Natural killer cell (primary cell): ENCODE measurements at regions not wholly inside any gene's neighbourhood (a gene's known extent, or its start where the extent isn't known, plus 50 kb on each side); places are given as distances from the start of the nearest gene placed in this dataset.

Experiments
- ATAC-seq, 3 donors: fragments of 150-1000 bp in 2 of 3; fragments of 200-7000 bp in 1 of 3; cut with Tn5 transposase; 1 replicate in 1 of 3; 2 replicates in 2 of 3; pipeline ENCODE4 v1.10.0; 2021; ENCODE audit warnings: mild to moderate bottlenecking in 2 of 3, moderate library complexity in 2 of 3
- DNase-seq, 2 donors: peaks; one replicate each; pipeline versions ENCODE4 v3.0.0 to v3.0.0-alpha.2; 2013 to 2021; ENCODE audit warnings: mixed read lengths in 1 of 2
- H3K27ac ChIP-seq: one replicate; pipeline ENCODE4 v1.5.1; 2013; ENCODE audit warnings: mild to moderate bottlenecking, low read length
- H3K27me3 ChIP-seq: one replicate; pipeline ENCODE4 v1.6.1; 2013; ENCODE audit warnings: low read length; ENCODE audit not compliant: control insufficient read depth, insufficient read depth
- H3K36me3 ChIP-seq: one replicate; pipeline ENCODE4 v1.6.1; 2013; ENCODE audit warnings: low read length; ENCODE audit not compliant: control insufficient read depth, insufficient read depth
- H3K4me1 ChIP-seq: one replicate; pipeline ENCODE4 v1.6.1; 2013; ENCODE audit warnings: low read length; ENCODE audit not compliant: control insufficient read depth, insufficient read depth
- H3K4me3 ChIP-seq: one replicate; pipeline ENCODE4 v1.5.1; 2013; ENCODE audit warnings: low read length
- H3K9me3 ChIP-seq: one replicate; pipeline ENCODE4 v1.6.1; 2013; ENCODE audit warnings: low read length; ENCODE audit not compliant: control insufficient read depth, insufficient read depth
- H3K27ac Mint-ChIP-seq, 2 donors: one replicate each; pipeline ENCODE4 v1.8.0; 2022; ENCODE audit warnings: mild to moderate bottlenecking in 2 of 2, mixed read lengths in 2 of 2, moderate library complexity in 1 of 2
- H3K27me3 Mint-ChIP-seq, 2 donors: one replicate each; pipeline ENCODE4 v1.8.0; 2022; ENCODE audit warnings: low read depth in 2 of 2, mixed read lengths in 2 of 2
- H3K36me3 Mint-ChIP-seq: one replicate; pipeline ENCODE4 v1.8.0; 2022; ENCODE audit warnings: mixed read lengths
- H3K4me1 Mint-ChIP-seq, 2 donors: one replicate each; pipeline ENCODE4 v1.8.0; 2022; ENCODE audit warnings: mixed read lengths in 2 of 2
- H3K4me3 Mint-ChIP-seq: one replicate; pipeline ENCODE4 v1.8.0; 2022; ENCODE audit warnings: mild to moderate bottlenecking, moderate library complexity, mixed read lengths
- H3K9me3 Mint-ChIP-seq, 2 donors: one replicate each; pipeline ENCODE4 v1.8.0; 2022; ENCODE audit warnings: mixed read lengths in 2 of 2
- WGBS: methylation state at CpG from one replicate; pipeline ENCODE4 v1.1.7; 2013; ENCODE audit warnings: missing lambda C conversion rate; ENCODE audit not compliant: insufficient coverage; 5-methylcytosine and 5-hydroxymethylcytosine counted together
- intact Hi-C: fragments of 100-400 bp; cut with micrococcal nuclease; formaldehyde crosslinking; loops from one replicate; pipeline ENCODE4 v1.14.2; 2022
- TF ChIP-seq, protein P1 (sequence below): fragments of 200-600 bp; IDR thresholded peaks from one replicate; pipeline ENCODE4 v1.8.0; 2022; ENCODE audit warnings: antibody characterized with exemption

DNA sequence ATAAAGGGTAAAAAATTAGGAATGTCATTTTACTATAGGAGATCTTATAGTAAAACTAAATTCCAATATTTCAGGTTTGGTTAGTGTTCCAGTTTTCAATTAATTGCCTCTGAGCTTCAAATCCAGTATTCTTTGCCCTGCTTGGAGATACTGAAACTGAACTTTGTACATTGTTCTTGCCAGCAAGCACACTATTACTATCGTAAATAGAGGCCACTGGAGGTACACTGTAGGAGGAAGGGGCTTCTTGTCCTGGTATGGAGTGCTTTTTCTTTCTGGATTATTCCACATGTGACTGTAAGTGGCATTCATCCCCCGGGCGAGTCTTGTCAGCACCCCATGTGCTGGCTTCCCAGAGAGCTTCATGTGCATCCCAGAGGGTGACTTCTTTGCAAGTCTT, 234.7 kb upstream of the PTPRZ1 start:
- H3K36me3 Mint-ChIP-seq: no peaks in the 10 kb centered on the region
- H3K36me3 ChIP-seq: no peaks in the 10 kb centered on the region
- no peak overlapping the region for H3K4me3 Mint-ChIP-seq
- H3K27me3 ChIP-seq: no peaks in the 10 kb centered on the region
- H3K4me1 Mint-ChIP-seq: no peaks in the 10 kb centered on the region
- intact Hi-C loops: no loop called here
- DNase-seq: no peak
- H3K27me3 Mint-ChIP-seq: no peaks in the 10 kb centered on the region
- H3K27ac Mint-ChIP-seq: no peak overlapping the region
- TF ChIP-seq, protein P1, sequence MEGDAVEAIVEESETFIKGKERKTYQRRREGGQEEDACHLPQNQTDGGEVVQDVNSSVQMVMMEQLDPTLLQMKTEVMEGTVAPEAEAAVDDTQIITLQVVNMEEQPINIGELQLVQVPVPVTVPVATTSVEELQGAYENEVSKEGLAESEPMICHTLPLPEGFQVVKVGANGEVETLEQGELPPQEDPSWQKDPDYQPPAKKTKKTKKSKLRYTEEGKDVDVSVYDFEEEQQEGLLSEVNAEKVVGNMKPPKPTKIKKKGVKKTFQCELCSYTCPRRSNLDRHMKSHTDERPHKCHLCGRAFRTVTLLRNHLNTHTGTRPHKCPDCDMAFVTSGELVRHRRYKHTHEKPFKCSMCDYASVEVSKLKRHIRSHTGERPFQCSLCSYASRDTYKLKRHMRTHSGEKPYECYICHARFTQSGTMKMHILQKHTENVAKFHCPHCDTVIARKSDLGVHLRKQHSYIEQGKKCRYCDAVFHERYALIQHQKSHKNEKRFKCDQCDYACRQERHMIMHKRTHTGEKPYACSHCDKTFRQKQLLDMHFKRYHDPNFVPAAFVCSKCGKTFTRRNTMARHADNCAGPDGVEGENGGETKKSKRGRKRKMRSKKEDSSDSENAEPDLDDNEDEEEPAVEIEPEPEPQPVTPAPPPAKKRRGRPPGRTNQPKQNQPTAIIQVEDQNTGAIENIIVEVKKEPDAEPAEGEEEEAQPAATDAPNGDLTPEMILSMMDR: no peak
- no peak for ATAC-seq
- no peaks in the 10 kb centered on the region for H3K9me3 Mint-ChIP-seq
- WGBS: 80% methylated on average over 3 of the region's 3 CpGs
- H3K4me1 ChIP-seq: no peaks in the 10 kb centered on the region
- H3K4me3 ChIP-seq: no peak overlapping the region
- no peaks in the 10 kb centered on the region for H3K9me3 ChIP-seq
- H3K27ac ChIP-seq: no peak overlapping the region

DNA sequence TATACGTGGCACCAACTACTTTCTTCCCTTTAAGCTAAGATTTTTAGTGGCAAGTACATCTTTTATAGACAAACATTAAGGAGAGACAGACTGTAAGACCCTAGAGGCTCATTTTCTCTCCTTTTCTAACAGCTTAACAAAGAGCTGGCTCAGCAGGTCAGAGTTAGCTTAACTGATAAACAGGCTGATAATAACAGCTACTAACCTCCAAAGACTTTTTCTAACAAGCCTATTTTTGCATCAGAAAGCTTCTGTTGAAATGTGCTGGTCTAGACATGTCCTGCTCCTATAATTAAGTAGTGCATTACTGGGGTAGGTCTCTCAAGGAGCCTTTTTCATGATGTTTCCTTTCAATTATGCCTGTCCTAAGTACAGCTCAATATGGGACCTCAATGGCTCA, 238.2 kb upstream of the FAM3C start:
- intact Hi-C loops: no loop called here
- H3K4me1 ChIP-seq: no peaks in the 10 kb centered on the region
- DNase-seq (no peak), ATAC-seq (no peak)
- H3K9me3 Mint-ChIP-seq: no peaks in the 10 kb centered on the region
- WGBS: 50% methylated on average over 1 of the region's 1 CpG
- H3K27ac Mint-ChIP-seq: no peak overlapping the region
- H3K4me3 ChIP-seq: no peak overlapping the region
- TF ChIP-seq, protein P1: no peak
- no peaks in the 10 kb centered on the region for H3K27me3 ChIP-seq
- H3K9me3 ChIP-seq: no peaks in the 10 kb centered on the region
- no peaks in the 10 kb centered on the region for H3K4me1 Mint-ChIP-seq
- H3K4me3 Mint-ChIP-seq: no peak overlapping the region
- no peak overlapping the region for H3K27ac ChIP-seq
- H3K36me3 ChIP-seq: no peaks in the 10 kb centered on the region
- H3K36me3 Mint-ChIP-seq: no peaks in the 10 kb centered on the region
- no peaks in the 10 kb centered on the region for H3K27me3 Mint-ChIP-seq

DNA sequence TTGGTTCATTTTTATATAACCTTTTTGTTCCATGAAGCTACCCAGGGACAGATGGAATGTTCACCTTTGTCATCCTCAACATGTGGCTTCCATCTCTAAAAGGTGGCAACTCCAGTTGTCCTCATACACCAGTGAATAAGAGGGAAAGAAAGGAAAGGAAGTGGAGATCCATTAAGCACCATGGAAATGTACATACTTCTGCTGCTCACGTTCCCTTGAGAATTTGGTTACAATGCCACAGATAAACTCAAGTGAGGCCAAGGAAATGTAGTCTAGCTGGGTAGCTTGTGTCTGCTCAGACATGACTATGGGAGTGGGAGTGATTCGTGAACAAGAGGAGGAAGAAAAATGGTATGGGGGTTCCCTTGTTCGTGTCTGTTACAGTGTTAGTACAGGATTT, 237.1 kb upstream of the FAM3C start:
- no peaks in the 10 kb centered on the region for H3K4me1 ChIP-seq
- H3K36me3 Mint-ChIP-seq: no peaks in the 10 kb centered on the region
- TF ChIP-seq, protein P1: no peak
- no peak overlapping the region for H3K4me3 ChIP-seq
- no peaks in the 10 kb centered on the region for H3K36me3 ChIP-seq
- no peak overlapping the region for H3K27ac ChIP-seq
- ATAC-seq (no peak), DNase-seq (no peak)
- no peaks in the 10 kb centered on the region for H3K9me3 ChIP-seq
- H3K27ac Mint-ChIP-seq: no peak overlapping the region
- no peaks in the 10 kb centered on the region for H3K27me3 Mint-ChIP-seq
- H3K4me3 Mint-ChIP-seq: no peak overlapping the region
- H3K27me3 ChIP-seq: no peaks in the 10 kb centered on the region
- H3K9me3 Mint-ChIP-seq: no peaks in the 10 kb centered on the region
- 61% methylated on average over 2 of the region's 3 CpGs for WGBS
- no peaks in the 10 kb centered on the region for H3K4me1 Mint-ChIP-seq
- intact Hi-C loops: no loop called here

DNA sequence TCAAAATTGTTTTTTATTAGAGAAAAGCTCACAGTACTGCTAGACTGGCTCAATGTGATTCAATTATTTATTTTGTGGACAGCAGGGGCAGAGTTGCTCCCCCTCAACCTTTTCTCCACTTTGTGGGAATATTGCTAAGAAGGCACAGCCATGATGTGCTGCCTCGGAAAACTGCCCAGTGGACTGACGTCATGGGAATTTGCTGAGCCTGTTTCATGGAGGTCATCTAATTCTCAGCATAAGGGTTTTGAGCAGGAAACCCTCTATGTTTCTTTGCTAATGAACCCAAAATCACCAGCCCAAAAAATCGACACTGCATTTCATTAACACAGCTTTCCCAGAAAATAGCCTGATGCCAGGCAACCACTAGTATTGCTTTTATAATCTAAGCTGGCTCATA, 228.8 kb upstream of the FAM3C start:
- TF ChIP-seq, protein P1: no peak
- no peaks in the 10 kb centered on the region for H3K4me1 Mint-ChIP-seq
- H3K4me3 Mint-ChIP-seq: no peak overlapping the region
- no peak overlapping the region for H3K27ac ChIP-seq
- no peaks in the 10 kb centered on the region for H3K27me3 ChIP-seq
- ATAC-seq: no peak
- no peak for DNase-seq
- H3K4me1 ChIP-seq: no peaks in the 10 kb centered on the region
- WGBS: 88% methylated on average over 3 of the region's 3 CpGs
- no peaks in the 10 kb centered on the region for H3K36me3 ChIP-seq
- no peak overlapping the region for H3K4me3 ChIP-seq
- intact Hi-C loops: no loop called here
- no peaks in the 10 kb centered on the region for H3K9me3 Mint-ChIP-seq
- no peaks in the 10 kb centered on the region for H3K27me3 Mint-ChIP-seq
- H3K36me3 Mint-ChIP-seq: no peaks in the 10 kb centered on the region
- H3K9me3 ChIP-seq: no peaks in the 10 kb centered on the region
- no peak overlapping the region for H3K27ac Mint-ChIP-seq
